GM11168 (cell line): ENCODE measurements at regions not wholly inside any gene's neighbourhood (a gene's known extent, or its start where the extent isn't known, plus 50 kb on each side); places are given as distances from the start of the nearest gene placed in this dataset.

ENCODE experiments used
- in situ Hi-C: fragments of 300-500 bp; cut with MboI; formaldehyde crosslinking; loops from one replicate; pipeline ENCODE4 v1.12.0; 2022; ENCODE audit warnings: low sequenced_read_pairs; ENCODE audit not compliant: unreplicated experiment

GRCh38 chr16:85403693-85404092 is 209.4 kb upstream of the GSE1 start:
- in situ Hi-C loops, result no loop called here

GRCh38 chr16:85412911-85413520 is 200.1 kb upstream of the GSE1 start:
- in situ Hi-C loops, result no loop called here

- in situ Hi-C loops, result no loop called here
These were observed 199.1 kb upstream of the GSE1 start for GRCh38 chr16:85413691-85414663.

GRCh38 chr16:85415196-85416090 is 197.7 kb upstream of the GSE1 start:
- in situ Hi-C loops, result no loop called here

- in situ Hi-C loops, result no loop called here
These were observed 196.7 kb upstream of the GSE1 start for GRCh38 chr16:85416228-85417109.

- in situ Hi-C loops, result no loop called here
These were observed 195.8 kb upstream of the GSE1 start for GRCh38 chr16:85417156-85417860.

GRCh38 chr16:85418978-85419491 is 194.1 kb upstream of the GSE1 start:
- in situ Hi-C loops, result no loop called here

GRCh38 chr16:85419503-85420408 is 193.4 kb upstream of the GSE1 start:
- in situ Hi-C loops, result no loop called here

GRCh38 chr16:85420501-85421337 is 192.4 kb upstream of the GSE1 start:
- in situ Hi-C loops, result no loop called here

GRCh38 chr16:85421338-85422195 is 191.6 kb upstream of the GSE1 start:
- in situ Hi-C loops, result no loop called here

GRCh38 chr16:85422196-85422631 is 190.9 kb upstream of the GSE1 start:
- in situ Hi-C loops, result no loop called here

GRCh38 chr16:85422632-85423550 is 190.2 kb upstream of the GSE1 start:
- in situ Hi-C loops, result no loop called here

- in situ Hi-C loops, result no loop called here
These were observed 189.5 kb upstream of the GSE1 start for GRCh38 chr16:85423631-85424030.

- in situ Hi-C loops, result no loop called here
These were observed 188.7 kb upstream of the GSE1 start for GRCh38 chr16:85424260-85425073.
